ENCODE measurements at regions not wholly inside any gene's neighbourhood (a gene's known extent, or its start where the extent isn't known, plus 50 kb on each side); places are given as distances from the start of the nearest gene placed in this dataset.

DNA sequence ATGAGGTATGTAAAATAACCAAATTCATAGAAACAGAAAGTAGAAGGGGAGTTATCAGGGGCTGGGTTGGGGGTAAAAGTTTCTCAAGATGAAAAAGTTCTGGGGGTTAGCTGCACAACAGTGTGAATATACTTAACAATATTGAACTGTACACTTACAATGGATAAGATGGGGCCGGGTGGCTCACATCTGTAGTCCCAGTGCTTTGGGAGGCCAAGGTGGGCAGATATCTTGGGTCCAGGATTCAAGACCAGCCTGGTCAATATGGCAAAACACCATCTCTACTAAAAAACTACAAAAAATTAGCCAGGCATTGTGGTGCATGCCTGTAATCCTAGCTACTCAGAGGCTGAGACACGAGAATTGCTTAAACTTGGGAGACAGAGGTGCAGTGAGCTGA is 274.3 kb downstream of the TJP1 start:
- no peak overlapping the region for H3K9ac ChIP-seq (replicated peaks; ENCODE audit: extremely low read depth, insufficient read depth, low read length)
- H3K27ac ChIP-seq (ENCODE audit: insufficient read depth, low read depth, low read length): no peak overlapping the region
- H3K36me3 ChIP-seq (ENCODE audit: control insufficient read depth in 2 of 2, extremely low read depth in 1 of 2, insufficient read depth in 2 of 2, low read length in 2 of 2): no peaks in the 10 kb centered on the region
- FAIRE-seq: no peak
- ChIA-PET POLR2A (no interaction called here), CTCF (no interaction called here)
- no peaks in the 10 kb centered on the region for H3K4me1 ChIP-seq (ENCODE audit: control insufficient read depth, extremely low read depth, insufficient read depth, low read length)
- no peak overlapping the region for H2AFZ ChIP-seq (ENCODE audit: low read depth, low read length)
- no peak for DNase-seq (ENCODE audit: low read depth, low spot score)
- dilution Hi-C loops (cut with MboI; ENCODE audit: extremely low pct_ligation_motif_present, low sequenced_read_pairs) (no loop called here), intact Hi-C loops (cut with micrococcal nuclease) (no loop called here)
- no peaks in the 10 kb centered on the region for H4K20me1 ChIP-seq (replicated peaks; ENCODE audit: control insufficient read depth, extremely low read depth, insufficient read depth, low read length)
- TF ChIP-seq POLR2AphosphoS5 (IDR thresholded peaks at IDR 0.05; ENCODE audit: insufficient read depth, low read depth, low read length) (no peak), FOS (IDR thresholded peaks at IDR 0.05; ENCODE audit: borderline replicate concordance, insufficient read depth, low read length) (no peak), EZH2 (IDR thresholded peaks at IDR 0.05; ENCODE audit: borderline replicate concordance, low read depth, low read length, severe bottlenecking) (no peak), GATA2 (IDR thresholded peaks at IDR 0.05; ENCODE audit: insufficient read depth, insufficient read length, low read depth, low read length) (no peak), POLR2A (IDR thresholded peaks at IDR 0.05; ENCODE audit: low read depth, low read length) (no peak), JUN (IDR thresholded peaks at IDR 0.05; ENCODE audit: borderline replicate concordance, insufficient read depth, insufficient read length, low read depth) (no peak), MYC (IDR thresholded peaks at IDR 0.05; ENCODE audit: low read depth, low read length) (no peak)
- TF ChIP-seq, protein P1, sequence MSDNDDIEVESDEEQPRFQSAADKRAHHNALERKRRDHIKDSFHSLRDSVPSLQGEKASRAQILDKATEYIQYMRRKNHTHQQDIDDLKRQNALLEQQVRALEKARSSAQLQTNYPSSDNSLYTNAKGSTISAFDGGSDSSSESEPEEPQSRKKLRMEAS (IDR thresholded peaks at IDR 0.05; ENCODE audit: insufficient read depth, insufficient read length): no peak
- TF ChIP-seq, protein P2, sequence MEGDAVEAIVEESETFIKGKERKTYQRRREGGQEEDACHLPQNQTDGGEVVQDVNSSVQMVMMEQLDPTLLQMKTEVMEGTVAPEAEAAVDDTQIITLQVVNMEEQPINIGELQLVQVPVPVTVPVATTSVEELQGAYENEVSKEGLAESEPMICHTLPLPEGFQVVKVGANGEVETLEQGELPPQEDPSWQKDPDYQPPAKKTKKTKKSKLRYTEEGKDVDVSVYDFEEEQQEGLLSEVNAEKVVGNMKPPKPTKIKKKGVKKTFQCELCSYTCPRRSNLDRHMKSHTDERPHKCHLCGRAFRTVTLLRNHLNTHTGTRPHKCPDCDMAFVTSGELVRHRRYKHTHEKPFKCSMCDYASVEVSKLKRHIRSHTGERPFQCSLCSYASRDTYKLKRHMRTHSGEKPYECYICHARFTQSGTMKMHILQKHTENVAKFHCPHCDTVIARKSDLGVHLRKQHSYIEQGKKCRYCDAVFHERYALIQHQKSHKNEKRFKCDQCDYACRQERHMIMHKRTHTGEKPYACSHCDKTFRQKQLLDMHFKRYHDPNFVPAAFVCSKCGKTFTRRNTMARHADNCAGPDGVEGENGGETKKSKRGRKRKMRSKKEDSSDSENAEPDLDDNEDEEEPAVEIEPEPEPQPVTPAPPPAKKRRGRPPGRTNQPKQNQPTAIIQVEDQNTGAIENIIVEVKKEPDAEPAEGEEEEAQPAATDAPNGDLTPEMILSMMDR (IDR thresholded peaks at IDR 0.05; ENCODE audit: extremely low read depth in 1 of 2, insufficient read depth in 1 of 2, low read depth in 1 of 2, low read length in 2 of 2): no peak
- H3K4me3 ChIP-seq (replicated peaks in 1 of 3; ENCODE audit: insufficient read depth in 1 of 3, low read depth in 1 of 3, low read length in 3 of 3): no peak overlapping the region
- H3K9me3 ChIP-seq (replicated peaks; ENCODE audit: control insufficient read depth, insufficient read depth, low read length): no peaks in the 10 kb centered on the region
- no TSS peak for BruUV-seq (replicated peaks)
- H3K4me2 ChIP-seq (ENCODE audit: insufficient read depth, low read length): no peak overlapping the region
- no peaks in the 10 kb centered on the region for H3K27me3 ChIP-seq (ENCODE audit: control insufficient read depth in 2 of 2, insufficient read depth in 2 of 2, low read length in 2 of 2)
- H3K9me1 ChIP-seq (replicated peaks; ENCODE audit: control insufficient read depth, extremely low read depth, insufficient read depth, low read length): no peaks in the 10 kb centered on the region
- no peaks in the 10 kb centered on the region for H3K79me2 ChIP-seq (ENCODE audit: control insufficient read depth, insufficient read depth, low read length)
